Erythroblast (primary cell): ENCODE measurements at regions not wholly inside any gene's neighbourhood (a gene's known extent, or its start where the extent isn't known, plus 50 kb on each side); places are given as distances from the start of the nearest gene placed in this dataset.

Source experiments
- GATA1 ChIP-seq: IDR thresholded peaks from 2 replicates; pipeline ENCODE4 v1.6.1; 2011; ENCODE audit warnings: low read depth, mild to moderate bottlenecking, control low read depth, low read length, moderate library complexity
- POLR2A ChIP-seq: IDR thresholded peaks from 2 replicates; pipeline ENCODE4 v1.6.1; 2011; ENCODE audit warnings: mild to moderate bottlenecking, low read length

DNA sequence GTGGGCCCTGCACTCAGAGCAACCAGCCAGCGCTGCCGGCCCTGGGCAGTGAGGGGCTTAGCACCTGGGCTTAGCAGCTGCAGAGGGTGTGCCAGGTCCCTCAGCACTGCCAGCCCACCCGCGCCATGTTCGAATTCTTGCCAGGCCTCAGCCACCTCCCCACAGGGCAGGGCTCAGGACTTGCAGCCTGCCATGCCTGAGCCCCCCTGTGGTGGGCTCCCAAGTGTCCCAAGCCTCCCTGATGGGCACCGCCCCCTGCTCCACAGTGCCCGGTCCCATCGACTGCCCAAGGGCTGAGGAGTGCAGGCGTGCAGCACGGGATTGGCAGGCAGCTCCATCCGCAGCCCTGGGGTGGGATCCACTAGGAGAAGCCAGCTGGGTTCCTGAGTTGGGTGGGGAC is 98.0 kb upstream of the NID2 start:
- TF ChIP-seq POLR2A = no peak
- no peak for TF ChIP-seq GATA1
